ENCODE measurements at regions not wholly inside any gene's neighbourhood (a gene's known extent, or its start where the extent isn't known, plus 50 kb on each side); places are given as distances from the start of the nearest gene placed in this dataset.
A peak's percentile ranks its signal among the peaks of the same experiment; 100 is the strongest.
"Not testable (repeated sequence)": the region's sequence is repeated elsewhere in the genome, so short reads cannot be mapped to it uniquely, and the experiment has no call there.

- no peak for DNase-seq
These were observed 50.5 kb upstream of the PRNP start for GRCh38 chr20:4635781-4636180.

GRCh38 chr20:4635342-4635741 is 50.9 kb upstream of the PRNP start:
- no peak for DNase-seq

- no peak for DNase-seq
These were observed 52.5 kb upstream of the PRNP start for GRCh38 chr20:4633780-4634179.

GRCh38 chr20:4633379-4633778 is 52.9 kb upstream of the PRNP start:
- no peak for DNase-seq

GRCh38 chr20:4632876-4633275 is 53.4 kb upstream of the PRNP start:
- DNase-seq, result no peak

- no peak for DNase-seq
These were observed 60.0 kb upstream of the PRNP start for GRCh38 chr20:4626228-4626627.

GRCh38 chr20:4625687-4626086 is 60.6 kb upstream of the PRNP start:
- no peak for DNase-seq

GRCh38 chr20:4624675-4625336 is 61.5 kb upstream of the PRNP start:
- DNase-seq, result not testable (repeated sequence)

GRCh38 chr20:4619144-4619543 is 67.1 kb upstream of the PRNP start:
- not testable (repeated sequence) for DNase-seq

GRCh38 chr20:4617484-4617883 is 68.8 kb upstream of the PRNP start:
- DNase-seq, result no peak

- no peak for DNase-seq
These were observed 69.2 kb upstream of the PRNP start for GRCh38 chr20:4617019-4617418.

GRCh38 chr20:4613718-4614620 is 72.3 kb upstream of the PRNP start:
- DNase-seq, result peak; percentile 47

- DNase-seq, result no peak
These were observed 73.1 kb upstream of the PRNP start for GRCh38 chr20:4613184-4613583.

- DNase-seq, result no peak
These were observed 75.4 kb upstream of the PRNP start for GRCh38 chr20:4610871-4611270.

GRCh38 chr20:4609511-4609910 is 76.7 kb upstream of the PRNP start:
- DNase-seq, result no peak

- no peak for DNase-seq
These were observed 77.4 kb upstream of the PRNP start for GRCh38 chr20:4608861-4609260.

- DNase-seq, result no peak
These were observed 79.0 kb upstream of the PRNP start for GRCh38 chr20:4607287-4607713.

- no peak for DNase-seq
These were observed 80.2 kb upstream of the PRNP start for GRCh38 chr20:4606051-4606450.

- no peak for DNase-seq
These were observed 81.1 kb upstream of the PRNP start for GRCh38 chr20:4605166-4605565.

- no peak for DNase-seq
These were observed 81.7 kb upstream of the PRNP start for GRCh38 chr20:4604580-4604979.

- DNase-seq, result no peak
These were observed 82.5 kb upstream of the PRNP start for GRCh38 chr20:4603724-4604123.

GRCh38 chr20:4602297-4602631 is 84.0 kb upstream of the PRNP start:
- no peak for DNase-seq

- no peak for DNase-seq
These were observed 84.5 kb upstream of the PRNP start for GRCh38 chr20:4601630-4602296.
